GM19025 (cell line): ENCODE measurements at regions not wholly inside any gene's neighbourhood (a gene's known extent, or its start where the extent isn't known, plus 50 kb on each side); places are given as distances from the start of the nearest gene placed in this dataset.
"Not testable (repeated sequence)": the region's sequence is repeated elsewhere in the genome, so short reads cannot be mapped to it uniquely, and the experiment has no call there.

Source experiments
- ATAC-seq: cut with Tn5 transposase; IDR thresholded peaks from one replicate; pipeline ENCODE4 v1.9.1; 2021; ENCODE audit warnings: mild to moderate bottlenecking, low read depth, moderate library complexity; ENCODE audit not compliant: unreplicated experiment

GRCh38 chr3:72092778-72093177 lies 307.8 kb upstream of the PROK2 start:
- ATAC-seq, result no peak

- ATAC-seq, result no peak
Measured at GRCh38 chr3:72088486-72089025, 303.6 kb upstream of the PROK2 start.

DNA sequence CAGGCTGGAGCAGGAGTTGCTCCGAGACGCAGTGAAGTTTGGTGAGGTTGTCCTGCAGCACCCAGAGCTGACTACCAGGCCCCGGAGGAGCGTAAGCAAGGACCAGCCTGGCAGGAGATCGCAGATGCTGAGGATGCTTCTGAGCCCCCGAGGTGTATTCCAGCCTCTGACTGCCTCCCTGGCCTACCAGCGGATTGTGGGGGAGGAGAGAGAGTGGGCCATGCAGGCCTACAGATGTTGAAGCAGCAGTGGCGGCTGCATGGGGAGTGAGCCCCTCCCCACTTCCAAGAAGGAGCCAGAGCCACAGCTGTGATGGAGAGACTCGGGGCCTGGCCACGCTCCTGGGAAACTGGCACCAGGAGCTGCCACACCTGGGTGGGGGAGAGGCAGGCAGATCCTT lies 302.5 kb upstream of the PROK2 start:
- no peak for ATAC-seq

DNA sequence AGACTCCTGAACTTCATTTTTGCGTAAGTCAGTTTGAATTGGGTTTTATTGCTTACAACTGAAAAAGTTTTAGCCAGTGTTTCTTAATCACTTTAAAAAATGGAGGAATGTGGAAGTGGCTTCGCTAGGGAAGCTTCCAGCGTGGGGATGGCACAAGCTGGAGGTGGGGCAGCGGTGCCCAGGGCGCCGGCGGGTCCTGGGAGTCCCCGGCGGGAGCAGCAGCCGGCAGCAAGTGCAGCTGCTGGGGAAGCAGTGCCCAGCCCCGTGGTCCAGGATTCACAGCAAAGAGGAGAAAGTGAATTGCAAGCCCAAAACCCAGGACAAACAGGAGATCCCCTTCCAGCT lies 301.8 kb upstream of the PROK2 start:
- ATAC-seq, result no peak

- ATAC-seq, result no peak
Measured at GRCh38 chr3:72086042-72086742, 301.2 kb upstream of the PROK2 start.

- ATAC-seq, result no peak
Measured at GRCh38 chr3:72085036-72085435, 300.1 kb upstream of the PROK2 start.

- ATAC-seq, result no peak
Measured at GRCh38 chr3:72082776-72083462, 298.0 kb upstream of the PROK2 start.

GRCh38 chr3:72082186-72082715 lies 297.3 kb upstream of the PROK2 start:
- ATAC-seq, result peak; percentile 54

DNA sequence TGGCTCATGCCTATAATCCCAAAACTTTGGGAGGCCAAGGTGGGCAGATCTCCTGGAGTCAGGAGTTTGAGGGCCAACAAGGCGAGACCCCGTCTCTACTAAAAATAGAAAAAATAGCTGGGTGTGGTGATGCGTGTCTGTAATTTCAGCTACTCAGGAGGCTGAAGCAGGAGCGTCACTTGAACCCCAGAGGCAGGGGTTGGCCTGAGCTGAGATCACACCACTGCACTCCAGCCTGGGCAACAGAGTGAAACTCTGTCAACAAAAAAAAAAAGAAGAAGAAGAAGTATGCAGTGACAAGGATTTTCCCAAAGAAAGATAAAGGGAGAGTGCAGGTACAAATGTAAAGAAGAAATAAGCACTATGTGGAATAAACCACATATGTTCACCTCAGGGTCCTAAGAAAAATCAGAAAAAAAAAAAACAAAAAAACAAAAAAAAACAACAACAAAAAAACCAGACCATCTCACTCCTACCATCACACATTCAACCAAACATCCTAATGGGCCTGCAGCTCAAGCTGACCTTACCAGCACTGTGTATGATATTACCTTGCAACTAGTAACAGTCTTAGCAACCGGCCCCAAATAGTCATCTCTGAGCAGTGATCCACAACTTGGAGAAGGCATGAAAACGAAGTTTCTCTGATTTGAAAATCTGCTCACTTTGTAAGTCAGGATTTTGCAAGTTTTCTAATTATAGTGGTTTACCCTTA lies 296.7 kb upstream of the PROK2 start:
- ATAC-seq, result no peak

DNA sequence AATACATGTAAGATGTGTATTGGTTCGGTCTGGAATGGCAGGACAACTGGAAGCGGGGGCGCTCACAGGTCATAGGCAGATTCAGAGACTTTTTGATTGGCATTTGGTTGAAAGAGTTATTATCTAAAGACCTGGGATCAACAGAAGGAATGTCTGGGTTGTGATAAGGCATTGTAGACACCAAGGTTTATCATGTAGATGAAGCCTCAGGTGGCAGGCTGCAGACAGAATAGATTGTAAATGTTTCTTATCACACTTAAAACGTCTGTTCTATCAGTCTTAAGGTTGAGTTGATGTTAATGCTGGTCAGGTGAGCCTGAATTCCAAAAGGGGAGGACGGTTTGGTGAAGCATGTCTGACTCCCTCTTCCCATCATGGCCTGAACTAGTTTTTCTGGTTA lies 295.9 kb upstream of the PROK2 start:
- ATAC-seq, result no peak

DNA sequence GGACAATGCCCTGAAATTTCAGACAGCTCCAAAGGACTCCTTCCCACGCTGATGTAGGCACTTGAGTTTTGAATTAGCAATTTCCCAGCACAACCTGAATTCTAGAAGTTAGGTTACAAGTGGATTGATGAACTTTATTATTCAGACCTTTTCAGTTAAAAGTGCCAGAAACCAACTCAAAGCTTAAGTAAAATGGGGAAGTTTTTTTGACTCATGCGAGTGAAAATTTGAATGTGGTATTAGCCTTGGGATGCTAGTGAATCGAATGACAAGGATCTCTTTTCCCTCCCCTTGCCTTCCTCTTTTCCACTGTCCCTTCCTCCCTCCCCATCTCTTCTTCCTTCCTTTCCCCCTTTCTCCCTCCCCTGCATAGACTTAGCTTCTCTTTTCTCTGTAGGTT lies 295.1 kb upstream of the PROK2 start:
- no peak for ATAC-seq

- ATAC-seq, result no peak
Measured at GRCh38 chr3:72079369-72079872, 294.5 kb upstream of the PROK2 start.

DNA sequence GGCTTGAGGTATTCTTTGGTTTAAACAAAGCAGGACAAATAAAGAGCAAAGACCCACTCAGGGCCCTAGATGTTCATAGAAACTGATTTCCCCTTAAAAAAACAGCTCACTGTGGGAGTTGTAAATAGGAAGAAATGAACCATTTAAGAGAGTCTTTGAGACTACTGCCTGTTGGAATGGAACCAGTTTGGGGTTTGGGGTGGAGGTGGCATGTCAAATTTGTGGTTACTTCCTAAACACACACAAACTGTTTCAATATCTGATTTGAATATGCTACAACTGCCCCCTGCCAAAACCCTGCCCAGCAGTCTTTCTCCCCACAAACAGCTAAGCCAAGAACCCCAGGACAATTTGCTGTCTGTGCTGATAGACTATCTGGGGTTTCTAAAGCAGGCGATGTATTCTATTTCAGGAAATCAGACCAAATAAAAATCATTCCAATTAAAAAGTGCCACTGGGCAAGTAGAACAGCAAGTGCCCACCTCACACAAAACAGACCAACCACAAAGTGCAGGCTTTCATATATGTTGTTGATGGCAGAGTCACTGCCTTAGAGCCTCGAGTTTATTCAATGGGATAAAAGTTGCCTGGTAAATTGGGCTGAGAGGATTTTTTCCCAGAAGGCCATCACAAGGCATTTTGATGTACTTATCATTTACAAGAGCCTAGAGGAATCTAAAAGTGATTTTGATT lies 293.9 kb upstream of the PROK2 start:
- peak; percentile 26 for ATAC-seq

GRCh38 chr3:72077473-72078259 lies 292.7 kb upstream of the PROK2 start:
- peak; percentile 42 for ATAC-seq

DNA sequence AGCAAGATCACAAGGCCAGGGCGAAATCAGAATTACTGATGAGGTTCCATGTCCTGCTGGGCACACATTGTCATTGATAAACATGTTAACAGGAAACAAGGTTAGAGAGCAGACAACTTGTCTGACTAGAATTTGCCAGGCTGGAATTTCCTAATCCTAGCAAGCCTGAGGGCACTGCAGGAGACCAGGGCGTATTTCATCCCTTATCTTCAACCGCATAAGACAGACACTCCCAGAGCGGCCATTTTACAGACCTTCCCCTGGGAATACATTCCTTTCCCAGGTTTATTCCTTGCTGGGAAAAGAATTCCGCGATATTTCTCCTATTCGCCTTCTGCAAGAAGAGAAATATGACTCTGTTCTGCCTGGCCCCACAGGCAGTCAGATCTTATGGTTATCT lies 290.9 kb upstream of the PROK2 start:
- ATAC-seq, result not testable (repeated sequence)

DNA sequence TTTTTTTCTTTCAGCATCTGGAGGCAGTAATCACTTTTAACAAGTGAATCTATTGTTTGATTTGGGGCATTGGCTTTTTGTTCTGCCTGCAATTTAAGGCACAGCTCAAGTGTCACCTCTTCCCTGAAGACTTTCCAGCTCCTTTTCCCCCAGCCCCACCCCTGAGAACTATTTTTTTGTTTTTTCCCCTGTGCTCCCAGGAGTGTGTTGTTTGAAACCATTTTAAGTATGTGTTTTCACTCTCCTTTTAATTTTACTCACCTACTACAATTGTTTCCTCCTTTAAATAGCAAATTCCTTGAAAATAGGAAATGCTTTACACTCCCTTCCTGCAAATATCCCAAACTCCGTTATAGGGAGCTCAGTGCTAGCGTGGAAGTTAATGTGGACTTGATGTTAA lies 286.7 kb upstream of the PROK2 start:
- no peak for ATAC-seq

DNA sequence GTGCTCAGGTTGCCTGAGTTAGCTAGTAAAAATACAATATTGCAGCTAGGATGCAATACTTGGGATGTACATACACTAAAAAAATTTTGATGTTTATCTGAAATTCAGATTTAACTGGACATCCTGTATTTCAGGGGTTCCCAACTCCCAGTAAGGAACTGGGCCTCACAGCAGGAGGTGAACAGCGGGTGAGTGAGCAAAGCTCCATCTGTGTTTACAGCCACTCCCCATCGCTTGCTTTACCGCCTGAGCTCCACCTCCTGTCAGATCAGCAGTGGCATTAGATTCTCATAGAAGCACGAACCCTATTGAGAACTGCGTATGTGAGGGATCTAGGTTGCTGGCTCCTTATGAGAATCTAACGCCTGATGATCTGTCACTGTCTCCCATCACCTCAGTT lies 285.1 kb upstream of the PROK2 start:
- ATAC-seq, result no peak

- no peak for ATAC-seq
Measured at GRCh38 chr3:72069543-72069942, 284.6 kb upstream of the PROK2 start.

- no peak for ATAC-seq
Measured at GRCh38 chr3:72068621-72069020, 283.7 kb upstream of the PROK2 start.

GRCh38 chr3:72067721-72068120 lies 282.8 kb upstream of the PROK2 start:
- no peak for ATAC-seq
